ENCODE measurements at regions not wholly inside any gene's neighbourhood (a gene's known extent, or its start where the extent isn't known, plus 50 kb on each side); places are given as distances from the start of the nearest gene placed in this dataset.

- no peak for TF ChIP-seq CTCF (IDR thresholded peaks at IDR 0.05)
- intact Hi-C loops (cut with DNase I, micrococcal nuclease), result no loop called here
- DNase-seq (no peak), ATAC-seq (no peak)
- Histone ChIP-seq H3K36me3 (ENCODE audit: low read depth) (no peaks in the 10 kb centered on the region), H3K9me3 (no peaks in the 10 kb centered on the region), H3K4me3 (no peak overlapping the region), H3K4me1 (ENCODE audit: low read depth) (no peaks in the 10 kb centered on the region)
These were observed 283.0 kb downstream of the LRRIQ3 start for GRCh38 chr1:73914951-73915350.

GRCh38 chr1:73913025-73913424 is 285.0 kb downstream of the LRRIQ3 start:
- Histone ChIP-seq H3K9me3 (no peaks in the 10 kb centered on the region), H3K4me3 (no peak overlapping the region), H3K4me1 (ENCODE audit: low read depth) (no peaks in the 10 kb centered on the region), H3K36me3 (ENCODE audit: low read depth) (no peaks in the 10 kb centered on the region)
- no peak for DNase-seq
- no peak for ATAC-seq
- TF ChIP-seq CTCF (IDR thresholded peaks at IDR 0.05), result no peak
- intact Hi-C loops (cut with DNase I, micrococcal nuclease), result no loop called here

GRCh38 chr1:73911849-73912248 is 286.1 kb downstream of the LRRIQ3 start:
- DNase-seq, result no peak
- intact Hi-C loops (cut with DNase I, micrococcal nuclease), result no loop called here
- Histone ChIP-seq H3K4me3 (no peak overlapping the region), H3K36me3 (ENCODE audit: low read depth) (no peaks in the 10 kb centered on the region), H3K4me1 (ENCODE audit: low read depth) (no peaks in the 10 kb centered on the region), H3K9me3 (no peaks in the 10 kb centered on the region)
- no peak for ATAC-seq
- TF ChIP-seq CTCF (IDR thresholded peaks at IDR 0.05), result no peak

GRCh38 chr1:73910466-73910865 is 287.5 kb downstream of the LRRIQ3 start:
- ATAC-seq (no peak), DNase-seq (no peak)
- Histone ChIP-seq H3K36me3 (ENCODE audit: low read depth) (no peaks in the 10 kb centered on the region), H3K4me3 (no peak overlapping the region), H3K4me1 (ENCODE audit: low read depth) (no peaks in the 10 kb centered on the region), H3K9me3 (no peaks in the 10 kb centered on the region)
- TF ChIP-seq CTCF (IDR thresholded peaks at IDR 0.05), result no peak
- intact Hi-C loops (cut with DNase I, micrococcal nuclease), result no loop called here

GRCh38 chr1:73910062-73910461 is 287.9 kb downstream of the LRRIQ3 start:
- H3K4me1 ChIP-seq (ENCODE audit: low read depth), result no peaks in the 10 kb centered on the region
- no peak for TF ChIP-seq CTCF (IDR thresholded peaks at IDR 0.05)
- ATAC-seq (no peak), DNase-seq (no peak)
- intact Hi-C loops (cut with DNase I, micrococcal nuclease), result no loop called here
- no peaks in the 10 kb centered on the region for H3K9me3 ChIP-seq
- H3K4me3 ChIP-seq, result no peak overlapping the region
- no peaks in the 10 kb centered on the region for H3K36me3 ChIP-seq (ENCODE audit: low read depth)

- TF ChIP-seq CTCF (IDR thresholded peaks at IDR 0.05), result no peak
- DNase-seq (no peak), ATAC-seq (no peak)
- no peaks in the 10 kb centered on the region for H3K9me3 ChIP-seq
- intact Hi-C loops (cut with DNase I, micrococcal nuclease), result no loop called here
- no peaks in the 10 kb centered on the region for H3K4me1 ChIP-seq (ENCODE audit: low read depth)
- H3K4me3 ChIP-seq, result no peak overlapping the region
- H3K36me3 ChIP-seq (ENCODE audit: low read depth), result no peaks in the 10 kb centered on the region
These were observed 288.9 kb downstream of the LRRIQ3 start for GRCh38 chr1:73909043-73909562.
